Hematopoietic multipotent progenitor cell treated with erythropoietin and hydrocortisone succinate and interleukin-3 and kit ligand, for 6 days (in vitro differentiated cells): ENCODE measurements at regions not wholly inside any gene's neighbourhood (a gene's known extent, or its start where the extent isn't known, plus 50 kb on each side); places are given as distances from the start of the nearest gene placed in this dataset.

Source experiments
- DNase-seq: peaks from one replicate; pipeline ENCODE4 v3.0.0-alpha.2; 2015

DNA sequence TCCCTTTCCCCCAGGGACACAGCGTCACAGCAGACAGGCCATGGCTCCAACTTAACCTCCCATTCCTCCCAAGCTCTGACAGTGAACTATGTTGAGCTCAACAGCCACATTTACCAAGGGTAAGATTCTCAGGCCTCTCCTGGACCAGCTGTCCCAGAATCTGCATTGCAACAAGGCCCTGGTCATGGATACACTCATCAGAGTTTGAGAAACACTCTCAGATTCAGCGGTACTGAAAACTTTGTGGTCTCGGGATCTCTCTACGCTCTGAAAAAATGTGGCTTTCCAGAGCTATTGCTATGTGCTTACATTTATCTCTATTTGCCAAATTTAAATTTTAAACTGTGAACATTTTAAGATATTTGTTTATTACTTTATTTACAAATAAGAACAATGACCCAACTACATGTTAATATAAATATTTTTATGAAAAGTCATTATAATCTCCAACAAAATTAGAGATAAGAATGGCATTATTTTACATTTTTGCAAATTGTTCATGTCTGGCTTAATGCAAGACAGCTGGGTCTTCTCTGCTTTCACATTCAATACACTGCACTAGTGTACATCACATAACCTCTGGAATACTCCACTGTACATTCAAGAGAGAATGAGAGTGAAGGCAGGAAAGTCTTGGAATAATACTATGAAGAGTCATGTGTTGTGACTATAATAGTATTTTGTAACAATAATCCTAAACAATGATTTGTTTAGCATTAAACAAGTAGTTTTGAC is 190.9 kb upstream of the PITRM1 start:
- no peak for DNase-seq

DNA sequence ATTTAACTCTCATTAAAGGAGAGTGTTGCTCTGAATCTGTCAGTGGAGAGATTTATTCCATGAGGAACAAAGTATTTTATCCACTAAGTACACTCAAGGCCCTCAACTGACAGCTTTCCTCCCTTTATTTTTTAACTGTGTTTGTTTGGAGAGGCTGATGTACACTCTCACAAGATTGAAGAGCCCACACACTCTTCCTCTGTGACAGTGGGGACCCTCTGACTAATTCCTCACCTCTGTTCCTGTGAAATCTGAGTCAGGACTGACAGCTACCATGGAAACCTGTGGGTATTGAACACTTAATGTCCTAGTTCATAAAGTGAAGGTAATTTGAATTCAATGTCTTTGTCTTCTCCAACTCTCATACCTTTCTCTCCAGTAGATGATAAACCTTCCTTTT is 189.8 kb upstream of the PITRM1 start:
- no peak for DNase-seq

DNA sequence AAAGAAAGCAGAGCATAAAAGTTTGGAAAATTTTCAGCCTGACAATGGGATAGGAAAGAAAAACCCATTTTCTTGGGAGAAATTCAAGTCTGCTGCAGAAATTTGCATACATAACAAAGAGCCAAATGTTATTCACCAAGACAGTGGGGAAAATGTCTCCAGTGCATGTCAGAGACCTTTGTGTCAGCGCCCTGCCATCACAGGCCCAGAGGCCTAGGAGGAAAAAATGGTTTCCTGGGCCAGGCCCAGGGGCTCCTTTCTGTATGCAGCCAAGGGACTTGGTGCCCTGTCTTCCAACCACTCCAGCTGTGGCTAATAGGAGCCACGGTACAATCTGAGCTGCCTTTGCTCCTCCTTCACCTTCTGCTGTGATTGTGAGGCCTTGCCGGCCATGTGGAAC is 189.1 kb upstream of the PITRM1 start:
- no peak for DNase-seq

DNA sequence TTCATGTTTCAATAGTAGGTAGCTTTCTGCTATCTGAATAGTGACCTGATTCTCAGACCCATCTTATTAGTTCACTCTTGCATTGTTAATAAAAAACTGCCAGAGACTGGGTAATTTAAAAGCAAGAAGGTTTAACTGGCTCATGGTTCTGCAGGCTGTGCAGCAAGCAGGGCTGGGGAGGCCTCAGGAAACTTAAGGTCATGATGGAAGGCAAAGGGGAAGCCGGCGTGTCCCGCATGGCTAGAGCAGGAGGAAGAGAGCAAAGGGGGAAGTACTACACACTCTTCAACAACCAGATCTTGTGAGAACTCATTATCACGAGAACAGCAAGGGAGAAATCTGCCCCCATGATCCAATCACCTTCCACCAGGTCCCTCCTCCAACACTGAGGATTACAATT is 185.2 kb upstream of the PITRM1 start:
- no peak for DNase-seq

DNA sequence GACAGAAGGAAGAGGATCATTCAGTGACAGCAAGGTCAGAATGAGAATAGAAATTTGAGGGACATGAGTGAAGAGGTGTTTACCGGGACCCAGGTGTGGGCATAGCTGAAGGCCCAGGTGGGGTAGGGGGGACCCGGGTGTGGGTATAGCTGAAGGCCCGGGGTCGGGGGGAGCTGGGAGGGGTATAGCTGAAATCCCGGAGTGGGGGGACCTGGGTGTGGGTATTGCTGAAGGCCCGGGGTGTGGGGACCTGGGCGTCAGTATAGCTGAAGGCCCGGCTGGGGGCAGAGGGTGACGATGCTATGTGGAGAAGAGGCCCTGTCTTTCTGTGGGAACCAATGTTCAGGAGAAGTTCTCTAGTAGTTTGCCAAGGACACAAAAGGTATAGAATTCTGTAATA is 183.0 kb upstream of the PITRM1 start:
- DNase-seq = no peak

DNA sequence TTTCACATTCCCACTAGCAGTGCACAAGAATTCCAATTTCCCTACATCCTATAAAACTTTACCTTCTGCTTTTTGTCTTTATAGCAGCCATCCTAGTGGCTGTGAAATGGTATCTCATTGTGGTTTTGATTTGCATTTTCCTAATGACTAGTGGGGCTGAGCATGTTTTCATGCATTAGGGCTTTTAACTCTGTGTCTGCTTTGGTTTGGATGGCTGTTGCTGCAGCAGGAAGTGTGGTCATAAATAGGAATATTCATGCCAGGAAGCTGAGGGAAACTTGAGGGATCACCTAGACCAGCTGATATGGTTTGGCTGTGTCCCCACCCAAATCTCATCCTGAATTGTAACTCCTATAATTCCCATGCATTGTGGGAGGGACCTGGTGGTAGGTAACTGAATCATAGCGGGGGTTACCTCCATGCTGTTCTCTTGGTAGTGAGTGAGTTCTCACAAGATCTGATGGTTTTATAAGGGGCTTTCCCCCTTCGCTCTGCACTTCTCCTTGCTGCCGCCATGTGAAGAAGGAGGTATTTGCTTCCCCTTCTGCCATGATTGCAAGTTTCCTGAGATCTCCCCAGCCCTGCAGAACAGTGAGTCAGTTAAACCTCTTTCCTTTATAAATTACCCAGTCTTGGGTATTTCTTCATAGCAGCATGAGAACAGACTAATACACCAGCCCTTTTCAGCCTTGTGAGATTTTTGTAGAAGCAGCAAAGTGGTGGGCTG is 181.8 kb upstream of the PITRM1 start:
- DNase-seq = no peak

DNA sequence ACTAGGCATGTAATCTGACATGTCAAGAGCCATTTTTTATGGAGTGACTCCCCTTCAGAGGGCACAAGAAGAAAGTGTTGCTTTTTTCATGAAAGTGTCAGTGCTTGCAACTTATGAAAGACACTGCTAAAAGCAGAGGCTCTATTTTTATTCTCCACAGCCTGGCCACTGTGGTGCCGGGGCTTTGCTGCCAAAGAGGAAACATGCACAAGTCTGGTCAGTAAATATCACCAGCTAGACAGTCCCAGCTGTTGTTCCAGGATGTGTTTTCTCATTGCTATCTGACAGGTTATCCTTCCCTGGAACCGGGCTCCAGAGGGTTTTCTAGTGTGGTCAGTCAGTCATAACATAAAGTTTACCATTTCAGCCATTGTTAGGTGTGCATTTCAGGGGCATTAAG is 180.7 kb upstream of the PITRM1 start:
- no peak for DNase-seq

DNA sequence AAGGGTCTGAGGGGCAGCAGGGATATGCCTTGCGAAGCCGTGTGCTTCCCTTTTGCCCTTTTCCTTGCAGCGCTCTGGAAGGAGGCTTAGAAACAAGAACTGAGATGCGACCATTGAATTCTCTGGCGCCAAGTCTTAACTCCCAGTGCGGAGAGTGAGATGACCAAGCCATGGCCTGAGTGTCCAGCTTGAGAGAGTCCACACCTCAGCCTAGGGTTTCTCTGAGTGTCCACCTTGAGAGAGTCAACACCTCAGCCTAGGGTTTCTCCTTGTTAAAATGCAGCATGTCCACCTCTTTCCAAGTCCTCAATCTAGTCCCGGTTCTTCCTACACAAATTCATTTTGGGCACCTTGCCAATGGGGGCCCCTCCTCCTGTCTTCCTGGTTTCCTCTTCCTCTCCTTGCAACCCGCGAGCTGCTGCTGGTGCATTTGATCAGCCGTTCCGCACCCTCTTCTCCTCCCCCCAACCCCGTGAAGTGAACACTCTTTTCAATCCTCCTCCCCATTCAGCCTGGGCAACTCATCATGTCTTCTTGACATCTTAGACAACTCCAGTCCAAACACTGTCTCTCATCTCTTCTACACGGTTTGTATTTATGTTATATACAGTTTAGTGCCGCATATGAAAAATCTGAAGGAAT is 178.2 kb upstream of the PITRM1 start:
- DNase-seq = no peak

DNA sequence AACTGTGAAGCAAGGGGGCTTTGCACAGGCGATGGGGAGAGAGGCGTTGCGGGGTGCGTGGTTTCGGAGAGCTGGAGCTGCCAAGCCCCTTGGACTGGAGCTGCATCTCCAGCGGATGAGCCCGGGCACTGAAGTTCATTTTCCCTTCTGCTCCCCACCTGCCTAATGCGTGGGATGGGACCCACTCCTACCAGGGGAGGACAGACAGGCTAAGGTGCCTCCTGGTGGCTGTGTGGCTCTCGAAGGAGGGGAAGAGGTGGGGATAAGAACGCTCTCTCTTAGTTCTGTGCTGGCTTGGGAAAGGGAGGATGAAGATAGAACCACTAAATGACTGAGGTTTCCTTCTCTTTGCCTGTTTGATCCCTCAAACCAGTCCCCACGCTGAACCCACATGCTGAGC is 177.6 kb upstream of the PITRM1 start:
- no peak for DNase-seq

DNA sequence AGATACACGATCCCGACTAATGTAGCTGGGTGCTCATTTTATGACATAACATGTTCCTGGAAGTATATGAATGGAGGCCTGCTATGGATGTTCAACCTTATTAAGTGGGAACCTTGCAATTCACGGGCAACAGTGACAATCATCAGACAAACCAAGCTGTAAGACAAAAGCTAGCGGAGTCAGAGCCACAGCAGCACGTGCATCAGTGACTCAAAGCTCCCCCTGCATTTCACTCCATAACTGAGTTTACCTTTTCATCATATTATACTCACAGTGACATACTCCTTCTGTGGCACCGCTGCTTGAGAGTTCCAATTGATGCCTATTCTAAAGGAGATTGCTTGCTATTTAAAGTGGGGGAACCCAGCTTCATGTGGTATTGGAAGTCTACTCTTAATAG is 176.0 kb upstream of the PITRM1 start:
- no peak for DNase-seq

DNA sequence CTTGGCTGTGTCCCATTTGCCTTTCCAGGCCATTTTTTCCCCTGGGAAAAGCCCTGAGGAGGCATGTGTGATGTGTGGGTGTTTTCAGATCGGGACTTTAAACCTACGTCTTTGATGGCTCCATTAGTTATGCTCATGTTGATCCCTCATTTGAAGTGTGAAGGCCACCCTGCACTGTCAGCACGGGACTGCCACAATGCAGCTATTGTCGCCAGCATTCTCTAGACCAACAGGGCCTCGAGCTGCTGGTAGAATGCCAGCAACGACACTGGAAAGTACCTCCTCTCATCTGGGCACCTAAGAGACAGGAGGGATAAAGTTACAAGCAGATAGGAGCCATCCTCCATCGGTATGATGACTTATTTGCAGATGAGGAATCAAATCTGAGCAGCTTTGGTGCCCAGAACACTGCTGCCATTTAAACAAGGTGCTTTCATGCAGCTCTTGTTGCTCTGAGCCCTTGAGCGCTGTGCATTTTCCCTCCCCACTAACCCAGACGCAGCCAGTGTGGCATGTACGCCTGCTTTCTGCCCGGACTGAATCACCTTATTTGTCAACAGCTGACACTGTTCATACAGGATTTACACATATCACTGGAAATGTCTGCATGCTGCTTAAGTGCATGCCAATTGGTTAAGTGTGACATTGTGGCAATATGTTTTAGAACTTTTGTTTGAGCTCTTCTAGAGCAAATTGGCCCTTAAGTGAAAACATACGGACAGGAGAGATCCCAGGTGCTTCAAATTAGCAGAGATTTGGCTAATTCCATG is 175.0 kb upstream of the PITRM1 start:
- DNase-seq = no peak

DNA sequence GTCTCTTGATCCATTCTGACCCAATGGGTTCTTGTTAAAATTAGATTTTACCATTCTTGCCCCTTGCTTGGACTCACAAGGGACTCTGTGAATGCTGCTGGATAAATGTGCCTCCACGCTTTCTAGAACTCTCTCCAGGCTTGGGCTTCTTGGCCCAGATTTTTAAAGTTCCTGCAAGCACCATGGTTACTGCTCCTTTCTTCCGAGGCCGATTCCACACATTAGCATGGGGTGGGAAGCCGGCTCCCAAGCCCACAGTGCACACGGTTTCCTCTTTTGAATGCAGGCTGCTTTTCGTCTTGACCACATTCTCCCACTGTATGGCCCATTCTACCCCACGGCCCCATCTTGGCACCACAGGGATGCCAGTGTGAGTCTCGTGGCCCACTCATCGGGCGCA is 174.3 kb upstream of the PITRM1 start:
- no peak for DNase-seq

DNA sequence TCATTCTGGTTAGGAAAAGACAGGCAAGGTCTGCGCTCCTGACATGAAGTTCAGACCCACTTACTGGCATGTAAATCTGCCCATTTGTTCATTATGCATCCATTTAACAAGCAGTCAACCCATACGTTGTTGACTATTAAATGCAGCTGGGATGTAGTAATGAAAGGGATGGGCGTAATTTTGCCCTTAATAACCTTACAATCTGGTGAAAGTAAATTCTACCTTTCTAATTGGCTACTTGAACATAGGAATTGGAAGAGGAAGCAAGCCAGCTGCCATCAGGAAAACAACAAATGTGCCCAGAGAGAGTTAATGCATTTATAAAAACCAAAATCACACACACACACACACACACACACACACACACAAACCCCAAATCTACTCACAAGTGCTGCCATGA is 170.2 kb upstream of the PITRM1 start:
- DNase-seq = no peak

DNA sequence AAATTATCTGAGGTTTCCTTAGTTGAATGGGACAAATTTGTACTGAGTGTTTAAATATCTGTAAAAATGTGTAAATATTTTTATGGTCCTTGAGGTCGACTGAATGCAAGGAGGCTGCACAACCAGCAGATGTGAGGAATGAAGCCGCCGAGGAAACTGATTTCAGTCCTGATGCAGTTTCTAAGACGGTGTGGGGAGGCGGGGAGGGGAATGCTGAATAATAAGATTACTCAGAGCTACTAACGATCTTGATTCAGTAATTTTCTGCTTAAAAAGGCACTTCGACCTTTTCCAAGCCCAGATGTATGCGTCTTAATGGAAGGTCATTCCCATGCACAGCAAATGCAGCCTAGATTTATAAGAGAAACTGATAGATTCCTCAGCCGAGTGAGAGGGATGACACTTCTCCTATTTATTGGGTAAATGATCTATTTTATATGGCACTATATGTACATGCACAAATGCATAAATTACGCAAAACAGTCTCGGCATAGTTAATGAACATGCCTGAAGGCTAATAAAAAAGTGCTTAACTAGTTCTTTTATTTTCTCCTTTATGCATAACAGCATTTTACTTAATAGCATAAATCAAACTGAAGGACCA is 167.6 kb upstream of the PITRM1 start:
- DNase-seq = no peak

DNA sequence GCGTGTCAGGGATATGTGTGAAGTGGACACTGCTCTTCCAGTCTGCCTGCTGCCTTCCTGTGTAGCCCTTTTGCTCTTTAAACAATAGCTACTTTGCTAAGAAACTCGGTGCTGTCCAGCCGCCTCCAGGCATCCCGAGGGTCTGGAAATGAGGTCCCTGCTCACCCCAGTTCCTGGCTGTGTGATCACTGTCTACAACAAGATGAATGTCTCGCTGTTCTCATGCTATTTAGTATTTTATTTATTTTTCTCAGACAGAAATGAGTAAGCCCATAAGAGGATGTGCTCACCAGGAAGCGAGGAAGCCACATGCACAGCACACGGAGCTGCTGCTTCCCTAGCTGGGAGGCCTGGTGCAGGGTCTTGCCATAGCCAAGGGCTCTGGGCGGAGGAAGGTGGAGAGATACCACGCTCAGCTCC is 167.0 kb upstream of the PITRM1 start:
- no peak for DNase-seq

DNA sequence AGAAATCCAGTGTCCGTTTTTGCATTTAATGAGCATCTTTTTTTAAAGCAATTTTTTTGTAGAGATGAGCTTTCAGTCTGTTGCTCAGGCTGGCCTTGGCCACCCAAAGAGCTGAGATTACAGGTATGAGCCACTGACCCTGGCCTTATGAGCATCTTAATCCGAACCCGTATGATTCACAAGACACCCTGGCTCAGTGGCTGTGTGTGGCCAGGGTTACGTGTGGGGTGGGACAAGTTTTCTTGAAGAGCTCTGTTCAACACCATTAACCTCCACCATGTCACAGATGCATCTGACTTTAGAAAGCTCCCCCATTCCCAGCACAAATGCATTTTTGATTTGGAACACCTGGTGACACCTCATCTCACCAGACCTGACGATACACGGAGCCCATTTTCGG is 166.5 kb upstream of the PITRM1 start:
- no peak for DNase-seq

DNA sequence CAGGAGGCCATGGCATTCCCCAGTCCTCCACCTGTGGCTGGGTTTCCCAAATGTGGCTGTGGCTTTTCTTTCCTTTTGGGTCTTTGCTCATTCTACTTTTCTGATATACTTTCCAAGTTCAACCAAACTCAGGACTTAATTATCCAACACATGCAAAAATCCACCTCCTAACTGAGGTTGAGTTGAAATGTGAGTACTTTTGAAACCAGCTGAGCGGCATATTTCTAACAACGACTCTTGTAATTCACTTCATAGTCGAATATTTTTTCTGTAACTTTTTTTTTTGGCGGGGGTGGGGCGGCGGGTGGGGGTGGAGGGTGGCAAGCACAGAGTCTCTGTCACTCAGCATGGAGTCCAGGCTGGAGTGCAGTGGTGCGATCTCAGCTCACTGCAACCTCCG is 165.2 kb upstream of the PITRM1 start:
- DNase-seq = no peak

DNA sequence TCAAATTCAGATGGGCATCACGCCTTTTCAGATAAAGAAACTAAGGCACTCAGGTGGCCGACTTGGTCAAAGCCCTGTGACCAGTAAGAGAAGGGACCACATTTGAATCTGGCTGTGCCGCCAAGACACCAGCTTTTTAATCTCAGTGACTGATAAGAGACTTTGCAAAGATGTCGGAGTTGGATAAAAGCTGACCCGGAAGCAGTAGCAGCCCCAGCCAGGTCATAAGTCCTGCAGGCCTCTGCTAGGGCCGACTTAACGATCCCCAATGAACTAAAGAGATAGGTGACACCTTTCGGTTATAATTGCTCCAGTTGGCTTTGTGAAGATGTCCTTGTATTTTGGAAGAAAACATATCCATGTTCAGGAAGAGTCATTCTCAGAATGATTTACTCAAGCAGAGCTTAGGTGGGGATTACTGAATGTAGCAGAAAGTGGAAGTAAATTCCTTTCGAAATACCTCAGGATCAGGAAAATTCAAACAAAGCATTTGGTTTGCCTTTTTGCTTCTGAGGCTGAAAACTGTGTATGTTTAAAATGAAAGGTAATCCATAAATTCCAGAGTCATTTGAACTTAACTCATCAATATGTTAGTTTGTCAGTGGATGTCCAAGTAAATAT is 164.2 kb upstream of the PITRM1 start:
- no peak for DNase-seq

DNA sequence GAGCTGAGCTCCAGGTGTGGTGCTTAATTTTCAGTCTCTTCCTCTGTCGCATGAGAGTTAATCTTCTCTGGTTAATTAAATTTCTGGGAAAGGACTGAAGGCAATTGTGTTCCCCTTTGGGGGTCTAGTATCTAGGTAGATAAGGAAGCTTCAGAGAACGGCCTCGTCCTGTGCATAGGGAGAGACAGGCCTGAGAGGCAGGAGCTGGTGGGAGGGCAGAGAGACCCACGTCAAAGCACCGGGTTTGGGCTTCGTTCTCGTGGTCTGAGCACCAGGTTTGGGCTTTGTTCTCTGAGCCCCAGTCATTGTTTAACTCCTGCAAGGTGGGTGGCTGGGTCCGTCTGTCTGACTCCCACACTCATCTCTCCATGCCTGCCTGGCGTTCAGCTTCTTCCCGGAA is 160.8 kb upstream of the PITRM1 start:
- no peak for DNase-seq

DNA sequence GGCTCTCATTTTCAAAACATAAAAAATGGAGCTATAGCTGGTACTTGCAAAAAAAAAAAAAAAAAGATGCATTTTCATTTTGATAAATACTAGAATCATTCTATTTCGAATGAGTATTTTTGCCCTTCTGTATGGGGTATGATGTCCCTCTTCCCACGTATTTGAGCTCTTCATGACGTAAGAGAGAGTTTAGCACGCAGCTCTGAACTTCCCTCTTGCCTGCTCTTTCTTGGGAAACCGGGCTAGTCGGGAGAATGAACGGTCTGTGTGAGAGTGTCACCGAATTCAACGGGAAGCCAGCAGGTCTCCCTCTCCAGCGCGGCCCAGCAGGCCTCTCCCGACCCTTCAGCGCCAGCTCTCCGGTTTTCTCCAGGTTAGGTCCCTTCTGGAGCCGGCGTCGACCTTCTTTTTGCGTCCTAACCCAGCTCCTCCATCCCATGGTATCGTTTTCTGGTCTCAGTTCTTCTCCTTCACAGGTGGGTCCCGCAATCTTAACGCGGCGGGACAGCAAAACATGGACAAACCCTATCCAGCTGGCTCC is 159.2 kb upstream of the PITRM1 start:
- no peak for DNase-seq

DNA sequence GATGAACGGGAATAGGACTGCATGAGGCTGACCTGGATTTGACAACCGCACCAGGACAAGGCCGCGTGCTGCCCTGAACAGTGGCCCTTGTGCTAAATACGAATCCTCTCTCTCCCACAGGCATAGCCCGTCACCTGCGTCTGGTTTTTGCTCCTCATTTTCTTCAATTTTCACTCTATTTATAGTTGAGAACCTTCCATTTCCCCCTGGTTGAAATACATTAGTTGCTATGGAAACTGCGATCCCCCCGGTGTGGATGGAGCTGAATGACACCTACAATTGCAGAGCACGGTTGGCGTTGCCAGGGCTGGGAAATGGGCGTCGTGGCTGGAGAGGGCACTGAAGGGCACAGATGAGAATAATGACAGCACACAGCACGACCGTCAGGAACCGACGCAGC is 158.6 kb upstream of the PITRM1 start:
- DNase-seq = no peak

DNA sequence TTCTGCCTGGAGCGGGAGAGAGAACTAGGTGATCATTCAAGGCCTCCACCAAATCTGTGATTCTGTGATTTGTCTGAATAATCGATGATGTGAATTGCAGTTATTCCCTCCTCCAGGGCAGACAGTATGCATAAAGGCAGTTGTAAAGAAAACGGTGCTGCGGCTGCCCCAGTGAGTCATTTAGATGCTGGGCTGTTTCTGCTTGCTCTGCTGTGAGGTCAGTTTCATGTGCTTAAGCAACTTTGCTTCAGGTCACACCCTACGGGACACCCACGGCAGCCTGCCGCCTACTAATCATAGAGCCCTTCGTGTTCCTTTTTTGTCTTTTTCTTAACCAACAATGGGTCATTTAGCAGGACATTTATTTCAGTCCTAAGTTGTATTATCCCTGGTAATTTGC is 158.1 kb upstream of the PITRM1 start:
- no peak for DNase-seq
